ENCODE measurements at regions not wholly inside any gene's neighbourhood (a gene's known extent, or its start where the extent isn't known, plus 50 kb on each side); places are given as distances from the start of the nearest gene placed in this dataset.
"Not testable (repeated sequence)": the region's sequence is repeated elsewhere in the genome, so short reads cannot be mapped to it uniquely, and the experiment has no call there.

DNA sequence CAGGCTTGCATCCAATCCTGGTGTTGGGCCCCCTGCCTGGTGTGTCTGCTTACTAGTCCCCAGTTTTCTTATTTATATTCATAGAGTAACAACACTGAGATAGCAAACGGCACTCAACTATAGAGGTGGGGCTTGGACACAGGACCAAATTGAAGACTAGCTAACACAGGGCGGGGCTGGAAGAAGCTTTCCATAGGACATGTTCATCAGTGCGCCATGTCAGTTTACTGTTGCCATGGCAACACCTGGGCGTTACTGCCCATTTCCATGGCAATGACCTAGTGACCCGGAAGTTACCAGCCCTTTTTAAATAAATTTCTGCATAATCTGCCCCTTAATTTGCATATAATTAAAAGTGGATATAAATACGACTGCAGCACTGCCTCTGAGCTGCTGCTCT, 275.5 kb upstream of the TMEM132C start:
- no peak for DNase-seq

DNA sequence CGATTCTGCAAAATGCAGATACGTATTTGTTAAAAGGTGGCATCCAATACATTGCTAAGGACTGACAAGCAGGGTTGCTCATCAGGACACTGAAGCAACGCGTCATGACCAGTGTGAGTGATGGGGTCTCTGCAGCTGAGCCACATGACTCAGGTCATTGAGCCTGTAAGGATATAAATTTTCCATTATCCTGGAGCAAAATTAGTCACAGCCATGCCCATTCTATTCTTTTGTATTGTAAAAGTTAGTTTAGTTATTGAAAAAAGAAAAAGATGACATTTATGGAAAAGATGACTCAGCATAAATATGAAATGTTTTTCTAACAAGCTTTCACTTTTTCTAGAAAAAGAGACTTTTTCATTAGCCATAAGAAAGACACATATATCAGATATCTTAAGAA, 268.0 kb upstream of the TMEM132C start:
- DNase-seq: no peak

DNA sequence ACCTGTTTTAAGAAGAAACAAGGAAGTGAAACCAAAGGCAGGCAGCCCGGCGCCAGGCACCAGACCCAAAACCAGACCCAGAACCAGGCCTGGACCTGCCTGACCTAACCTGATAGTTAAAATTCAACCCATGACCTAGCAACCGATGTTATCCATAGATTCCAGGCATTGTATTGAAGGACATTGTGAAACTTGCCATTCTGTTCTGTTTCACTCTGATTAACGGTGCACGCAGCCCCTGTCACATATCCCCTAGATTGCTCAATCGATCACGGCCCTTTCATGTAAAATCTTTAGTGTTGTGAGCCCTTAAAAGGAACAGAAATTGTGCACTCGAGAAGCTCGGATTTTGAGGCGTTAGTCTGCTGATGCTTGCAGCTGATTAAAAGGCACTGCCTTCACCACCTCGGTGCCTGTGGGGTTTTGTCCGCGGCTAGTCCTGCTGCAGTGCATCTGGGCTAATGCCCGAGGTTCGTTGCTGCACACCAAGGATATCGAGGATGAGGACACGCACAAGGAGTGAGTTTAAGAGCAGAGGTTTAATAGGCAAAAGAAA, 262.5 kb upstream of the TMEM132C start:
- DNase-seq: no peak

DNA sequence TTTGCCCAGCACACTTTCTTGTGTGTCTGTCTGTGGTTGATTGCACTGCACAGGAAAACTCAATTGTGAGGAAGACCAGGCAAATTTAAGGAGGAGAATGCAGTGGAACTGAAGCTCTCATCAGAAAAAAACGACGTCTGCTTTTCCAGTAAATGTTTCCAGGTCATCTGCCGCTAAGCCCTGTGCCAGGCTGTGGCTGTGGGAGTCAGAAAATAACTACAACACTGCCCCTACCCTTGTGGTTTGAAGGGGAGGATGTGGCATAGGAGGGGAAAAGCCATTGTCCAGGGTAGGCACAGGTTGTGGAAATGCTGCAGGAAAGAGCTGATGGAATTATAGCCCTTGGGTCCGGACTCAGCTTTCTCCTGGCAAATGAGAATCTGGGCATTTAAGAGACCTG, 259.7 kb upstream of the TMEM132C start:
- DNase-seq: no peak

DNA sequence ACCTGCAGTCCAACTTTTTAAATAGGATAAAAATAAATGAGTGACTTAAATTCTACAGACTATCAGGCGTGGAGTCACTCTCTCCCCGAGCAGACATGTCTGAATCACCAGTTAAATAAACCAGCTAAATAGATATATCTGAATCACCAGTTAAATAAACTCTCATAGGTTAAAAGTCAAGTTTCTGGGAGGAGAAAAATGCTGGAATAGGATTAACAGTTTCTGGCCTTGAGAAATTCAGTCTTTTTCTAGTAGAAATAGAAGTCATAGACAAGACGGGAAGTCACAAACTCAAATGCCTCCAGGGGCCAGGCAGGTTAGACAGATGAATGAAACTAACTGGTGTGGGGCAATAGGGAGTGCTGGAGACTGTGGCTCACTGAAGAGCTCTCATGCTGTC, 258.6 kb upstream of the TMEM132C start:
- DNase-seq: no peak

DNA sequence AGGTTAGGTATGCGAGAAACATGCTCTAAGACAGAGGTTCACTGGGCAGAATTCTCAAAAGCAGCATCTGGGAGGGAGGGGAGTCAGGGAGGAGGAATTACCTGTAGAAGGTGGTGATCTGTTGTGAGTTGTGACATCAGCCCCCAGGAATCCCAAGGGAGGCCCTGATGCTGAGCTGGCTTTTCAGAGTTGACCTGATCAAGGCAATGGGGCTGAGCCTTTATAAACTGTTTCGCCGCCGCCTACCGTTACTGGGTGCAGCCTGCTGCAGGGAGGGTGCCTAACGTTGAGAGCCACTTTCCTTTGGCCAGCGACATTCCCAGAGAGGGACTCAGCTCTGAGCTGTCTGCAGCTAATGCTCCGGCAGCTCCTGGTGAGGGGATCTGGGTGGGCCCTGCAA, 257.9 kb upstream of the TMEM132C start:
- no peak for DNase-seq

DNA sequence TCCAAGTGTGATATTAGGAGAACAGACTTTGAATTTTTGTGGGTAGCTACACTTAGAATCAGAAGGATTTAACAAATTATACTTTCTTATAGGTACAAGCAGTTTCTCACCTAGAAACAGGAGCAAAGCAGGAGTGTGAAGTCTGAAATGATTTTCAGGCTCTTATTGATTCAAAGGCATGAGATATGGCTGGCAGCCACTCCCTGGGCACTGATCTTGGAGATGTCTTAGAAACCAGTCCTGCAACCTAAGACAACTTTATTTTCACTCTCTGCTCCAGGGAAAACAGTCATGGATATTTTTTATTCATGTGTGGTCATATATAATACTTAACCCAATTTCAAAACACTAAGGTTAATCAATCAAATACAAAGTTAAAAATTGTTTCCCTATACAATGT, 254.9 kb upstream of the TMEM132C start:
- no peak for DNase-seq

DNA sequence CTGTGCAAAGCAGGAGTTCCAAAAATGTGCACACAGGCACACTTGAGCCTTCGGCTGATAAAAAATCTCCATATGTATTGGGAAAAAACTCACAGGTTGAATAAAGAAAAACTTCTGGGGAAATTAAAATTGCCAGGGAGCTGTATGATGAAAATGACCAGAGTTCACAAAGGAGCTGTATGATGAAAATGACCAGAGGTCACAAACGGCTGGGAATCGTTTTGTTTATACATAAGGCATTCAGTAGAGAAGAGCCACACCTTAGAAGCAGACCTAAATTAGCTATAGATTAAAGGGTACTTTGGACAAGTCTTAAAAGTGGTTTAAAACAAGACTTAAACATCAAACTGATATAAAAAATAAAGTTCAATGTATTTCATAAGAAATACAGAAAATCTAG, 251.7 kb upstream of the TMEM132C start:
- no peak for DNase-seq

DNA sequence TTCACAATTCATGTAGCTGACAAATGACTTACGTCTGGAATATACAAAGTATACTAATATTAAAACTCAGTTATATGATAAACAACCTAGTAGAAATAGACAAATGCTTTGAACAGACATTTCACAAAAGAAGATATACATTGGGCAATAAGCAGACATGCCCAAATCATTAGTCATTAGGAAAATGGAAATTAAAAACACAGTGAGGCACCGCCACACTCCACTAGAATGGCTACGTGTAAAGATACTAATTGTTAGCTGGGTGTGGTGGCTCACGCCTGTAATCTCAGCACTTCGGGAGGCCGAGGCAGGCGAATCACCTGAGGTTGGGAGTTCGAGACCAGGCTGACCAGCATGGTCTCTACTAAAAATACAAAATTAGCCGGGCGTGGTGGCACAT, 248.9 kb upstream of the TMEM132C start:
- DNase-seq: no peak

DNA sequence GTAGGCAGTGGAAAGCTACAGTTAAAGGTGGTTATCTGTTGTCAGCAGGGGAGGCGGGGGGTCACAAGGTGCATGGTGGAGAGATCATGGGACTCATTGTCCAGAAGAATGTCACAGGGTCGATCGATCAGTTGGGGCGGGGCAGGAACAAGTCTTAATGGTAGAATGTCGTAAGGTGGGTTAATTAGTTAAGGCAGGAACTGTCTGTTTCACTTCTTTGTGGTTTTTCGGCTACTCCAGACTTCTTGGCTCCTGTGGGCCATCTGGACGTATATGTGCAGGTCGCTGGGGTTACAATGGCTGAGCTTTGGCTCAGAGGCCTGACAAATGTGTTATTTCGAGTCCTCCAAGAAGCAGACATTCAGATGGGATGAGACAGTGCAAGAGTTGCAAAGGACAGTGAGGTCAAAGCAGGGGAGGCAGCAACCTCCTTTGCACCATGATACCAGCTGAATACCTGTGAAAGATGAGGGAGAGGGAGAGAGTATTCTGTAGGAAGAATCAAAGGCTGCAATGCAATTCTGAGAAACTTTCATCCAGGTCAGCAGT, 246.9 kb upstream of the TMEM132C start:
- DNase-seq: no peak

DNA sequence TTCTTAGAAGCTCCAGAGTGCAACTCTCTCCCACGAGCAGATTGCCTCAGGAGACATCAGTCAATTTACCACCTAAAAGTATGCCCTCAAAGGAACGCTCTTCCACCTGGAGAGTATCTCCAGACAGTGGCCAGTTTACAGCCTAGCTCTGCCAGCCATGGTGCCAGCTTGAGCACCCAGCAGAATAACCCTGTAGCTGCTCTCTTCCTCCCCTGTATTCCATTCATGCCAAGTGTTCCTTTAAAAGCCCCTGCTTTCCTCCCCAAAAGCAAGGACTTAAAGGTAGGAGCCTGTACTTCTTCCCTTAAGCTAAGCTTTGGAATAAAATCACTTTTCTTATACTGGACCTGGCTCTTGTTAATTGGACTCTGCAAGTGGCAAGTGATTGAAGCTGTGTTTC, 245.4 kb upstream of the TMEM132C start:
- DNase-seq: no peak

DNA sequence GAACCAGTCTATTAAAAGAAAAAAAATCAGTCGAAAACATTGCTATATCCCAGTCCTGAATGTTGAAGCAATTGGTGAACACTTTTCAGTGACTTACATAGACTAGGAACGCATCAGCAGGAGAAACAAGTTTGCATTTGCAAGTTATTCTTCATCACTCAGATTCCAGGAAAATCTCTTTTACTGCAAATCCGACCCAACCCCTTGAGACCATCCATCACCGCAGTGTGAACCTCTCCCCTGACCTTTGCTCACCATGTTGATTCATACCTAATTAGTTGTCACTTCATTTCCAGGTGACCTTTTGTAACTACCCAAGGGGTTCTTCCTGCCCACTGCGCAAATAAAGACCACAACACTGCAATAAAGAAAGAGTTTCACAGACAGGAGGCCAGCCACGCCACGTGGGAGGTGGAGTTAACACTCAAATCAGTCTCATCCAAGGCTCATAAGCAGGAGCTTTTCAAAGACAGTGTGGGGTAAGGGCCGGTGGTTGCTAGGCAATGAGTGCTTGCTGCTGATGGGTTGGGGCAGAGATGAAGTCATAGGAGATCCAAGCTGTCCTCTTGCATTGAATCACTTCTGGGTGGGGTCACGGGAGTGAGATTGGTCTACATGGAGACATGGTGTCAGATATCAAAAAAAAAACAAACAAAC, 241.3 kb upstream of the TMEM132C start:
- DNase-seq: no peak

DNA sequence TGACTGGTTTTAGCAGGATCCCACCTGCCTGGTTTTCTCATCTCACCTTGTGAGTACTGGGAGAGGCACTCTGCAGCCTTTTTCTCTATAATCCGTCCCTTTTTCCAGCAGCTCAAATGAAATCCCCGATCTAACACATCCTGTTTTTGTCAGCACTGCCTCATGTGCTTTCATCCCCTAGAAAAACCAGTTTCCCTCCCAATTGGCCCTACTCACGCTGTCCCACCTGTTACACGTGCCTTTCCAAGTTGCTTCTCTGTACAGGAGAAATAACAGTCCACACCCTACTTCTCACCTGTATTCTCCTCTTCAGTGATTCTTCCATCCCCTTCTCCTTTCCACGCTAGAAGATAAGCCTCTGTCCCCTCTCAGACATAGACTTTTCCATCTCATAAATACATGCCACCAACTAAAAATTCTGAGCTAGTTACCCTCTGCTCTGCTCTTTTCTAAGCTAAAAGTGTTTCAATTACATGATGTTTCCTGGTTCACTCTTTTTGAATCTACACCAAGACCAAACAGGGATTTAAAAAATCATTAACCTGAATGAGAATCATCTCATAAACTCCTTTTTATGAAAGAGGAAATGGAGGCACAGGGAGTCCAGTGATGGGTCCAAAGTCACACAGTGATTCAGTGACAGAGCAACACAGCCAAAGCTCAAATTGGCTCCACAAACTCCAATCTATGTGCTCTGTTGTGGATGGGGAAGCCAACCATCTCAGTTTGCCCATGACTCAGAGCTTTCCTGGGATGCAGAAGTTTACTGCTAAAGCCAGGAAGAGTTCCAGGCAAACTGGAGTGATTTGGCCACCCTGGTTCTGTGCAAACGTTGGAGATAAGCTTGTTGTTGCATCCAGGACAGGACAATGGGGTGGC, 240.0 kb upstream of the TMEM132C start:
- no peak for DNase-seq

DNA sequence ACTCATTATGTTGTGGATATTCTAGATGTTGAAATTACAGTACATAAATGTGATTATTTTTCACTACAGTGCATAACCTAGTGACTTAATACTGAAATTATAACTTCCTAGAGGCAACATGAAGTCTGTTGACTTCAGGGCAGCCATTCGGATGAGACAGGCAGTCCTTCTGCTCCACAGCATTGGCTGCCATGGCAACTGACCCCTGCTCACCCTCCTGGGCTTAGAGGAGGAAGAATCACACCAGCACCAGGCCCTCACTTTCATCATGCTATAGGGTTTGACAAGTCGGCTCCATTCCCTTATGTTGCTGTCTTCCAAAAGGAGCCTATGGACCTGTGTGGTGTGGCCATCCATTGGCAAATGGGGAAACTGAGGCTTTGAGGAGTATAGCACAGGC, 233.5 kb upstream of the TMEM132C start:
- DNase-seq: no peak

DNA sequence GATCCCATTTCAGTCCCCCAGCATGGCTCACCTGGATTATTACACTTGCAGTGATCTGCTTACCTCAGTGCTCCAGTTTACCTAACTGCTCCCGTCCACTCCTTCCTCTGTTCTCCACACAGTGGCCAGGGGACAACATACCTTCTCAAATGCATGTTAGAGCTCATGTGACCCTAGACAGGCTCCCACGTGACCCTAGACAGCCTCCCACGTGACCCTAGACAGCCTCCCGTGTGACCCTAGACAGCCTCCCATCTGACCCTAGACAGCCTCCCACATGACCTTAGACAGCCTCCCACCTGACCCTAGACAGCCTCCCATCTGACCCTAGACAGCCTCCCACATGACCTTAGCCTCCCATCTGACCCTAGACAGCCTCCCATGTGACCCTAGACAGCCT, 226.0 kb upstream of the TMEM132C start:
- DNase-seq: no peak

DNA sequence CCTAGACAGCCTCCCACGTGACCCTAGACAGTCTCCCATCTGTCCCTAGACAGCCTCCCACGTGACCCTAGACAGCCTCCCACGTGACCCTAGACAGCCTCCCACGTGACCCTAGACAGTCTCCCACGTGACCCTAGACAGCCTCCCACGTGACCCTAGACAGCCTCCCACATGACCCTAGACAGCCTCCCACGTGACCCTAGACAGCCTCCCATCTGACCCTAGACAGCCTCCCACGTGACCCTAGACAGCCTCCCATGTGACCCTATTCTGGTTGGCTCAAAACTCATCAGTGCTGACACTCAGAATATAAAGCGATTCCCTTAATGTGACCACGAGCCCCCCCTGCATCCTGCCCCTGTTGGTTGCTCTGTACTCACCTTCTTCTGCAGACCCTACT, 224.7 kb upstream of the TMEM132C start:
- not testable (repeated sequence) for DNase-seq

DNA sequence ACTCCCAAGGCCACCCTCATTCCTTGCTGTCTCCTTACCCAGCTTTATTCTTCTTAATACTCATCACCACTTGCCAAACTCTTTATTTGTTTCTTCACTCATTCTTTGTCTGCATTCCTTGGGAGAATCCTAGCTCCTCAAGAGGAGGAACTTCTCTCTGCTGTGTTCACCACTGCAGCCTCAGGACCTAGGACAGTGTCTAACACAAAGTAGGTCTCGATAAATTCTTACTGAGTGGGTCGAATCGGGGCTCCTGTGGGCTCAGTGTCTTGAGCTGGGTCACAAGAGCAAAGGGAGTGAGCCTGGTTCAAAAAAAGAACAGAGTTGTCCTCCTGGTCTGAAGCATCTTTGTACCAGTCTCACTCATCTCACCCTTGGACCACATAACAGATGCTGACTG, 224.1 kb upstream of the TMEM132C start:
- DNase-seq: no peak

DNA sequence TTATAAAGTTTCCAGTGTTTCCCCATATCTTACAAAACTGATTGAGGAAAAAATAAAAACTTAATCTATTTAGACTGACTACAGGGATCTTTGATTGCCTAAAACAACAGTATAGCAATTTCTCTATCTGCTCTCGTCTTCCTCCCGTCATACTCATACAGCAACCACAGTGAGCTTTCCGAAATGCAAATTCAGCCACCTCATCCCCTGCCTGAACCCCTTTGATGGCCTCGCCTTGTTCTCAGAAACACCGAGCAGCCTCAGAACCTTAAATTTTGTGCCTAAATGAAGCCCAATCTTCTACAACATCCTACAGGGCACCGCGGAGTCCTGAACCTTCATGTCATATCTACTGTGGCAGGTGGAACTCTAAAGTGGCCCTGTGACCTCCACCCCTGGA, 223.7 kb upstream of the TMEM132C start:
- DNase-seq: no peak

DNA sequence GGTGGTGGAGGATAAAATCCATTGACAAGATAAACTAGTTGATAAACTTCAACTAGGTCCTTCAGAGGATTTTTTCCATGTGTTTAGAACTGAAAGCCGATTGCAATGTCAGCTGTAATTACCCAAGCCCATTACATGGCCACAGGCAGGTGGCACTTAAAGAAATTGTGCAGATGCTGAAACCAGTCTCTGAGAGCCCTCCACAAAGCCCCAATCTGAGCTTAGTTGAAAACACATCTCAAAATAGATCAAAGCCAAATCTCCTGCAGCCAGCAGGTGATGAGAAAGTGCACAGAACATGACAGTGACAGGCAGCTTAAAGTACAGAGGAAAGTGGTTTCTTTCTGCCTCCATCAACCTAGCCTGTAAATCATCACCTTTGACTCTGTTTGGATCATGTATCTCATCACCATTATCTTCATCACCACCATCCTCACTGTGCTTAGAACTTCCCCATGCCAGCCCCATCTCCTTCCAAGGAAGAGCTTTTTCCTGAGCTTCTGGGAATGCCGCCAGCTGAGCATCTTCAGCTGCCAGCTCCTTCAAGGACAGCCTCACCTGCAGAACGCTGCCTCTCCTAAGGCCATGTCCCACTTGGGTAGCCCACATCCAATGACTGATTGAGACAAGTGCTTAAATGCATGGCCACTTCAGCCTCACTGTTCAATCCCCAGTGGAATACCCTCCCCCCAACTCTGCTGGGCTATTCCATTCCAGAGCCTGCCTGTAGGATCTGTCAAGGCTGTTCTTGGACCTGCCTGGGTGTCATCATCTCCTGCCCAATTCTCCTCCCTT, 219.5 kb upstream of the TMEM132C start:
- DNase-seq: no peak

DNA sequence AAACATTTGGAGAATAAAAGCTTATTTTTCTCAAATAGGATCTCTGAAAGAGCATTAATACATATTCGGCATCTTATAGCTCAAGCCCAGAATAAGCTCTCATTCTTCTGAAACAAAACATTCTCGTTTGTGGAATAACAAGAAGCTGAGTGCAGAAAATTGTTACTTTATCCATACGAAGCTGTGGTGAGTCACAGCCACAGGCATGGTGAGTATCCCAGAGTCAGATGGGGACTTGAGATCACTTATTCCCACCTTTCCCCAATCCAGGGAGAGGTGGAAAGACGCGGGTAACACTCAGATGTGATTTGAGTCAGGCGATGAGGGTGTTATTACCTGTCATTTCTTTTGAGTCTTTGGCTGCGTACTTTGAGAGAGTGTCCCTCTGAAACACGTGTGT, 214.6 kb upstream of the TMEM132C start:
- no peak for DNase-seq

DNA sequence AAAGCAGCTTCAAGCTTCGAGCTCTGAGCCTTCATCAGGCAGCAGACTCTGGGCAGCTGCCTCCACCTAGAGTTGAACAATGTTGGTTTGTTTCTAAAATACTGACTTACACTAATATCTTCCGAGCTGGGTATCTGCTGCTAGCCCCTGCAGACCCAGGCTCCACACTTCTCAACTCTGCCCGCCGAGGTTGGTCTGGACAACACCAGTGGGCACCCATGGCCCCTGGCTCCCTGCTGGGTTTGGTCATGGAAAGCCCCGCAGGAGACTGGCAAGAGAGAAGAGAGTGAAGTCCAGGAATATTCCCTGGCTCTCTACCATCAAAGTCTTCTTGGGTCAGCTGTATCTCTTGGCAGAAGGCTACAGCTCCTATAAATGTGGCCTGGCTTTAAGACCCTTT, 214.2 kb upstream of the TMEM132C start:
- DNase-seq: no peak

DNA sequence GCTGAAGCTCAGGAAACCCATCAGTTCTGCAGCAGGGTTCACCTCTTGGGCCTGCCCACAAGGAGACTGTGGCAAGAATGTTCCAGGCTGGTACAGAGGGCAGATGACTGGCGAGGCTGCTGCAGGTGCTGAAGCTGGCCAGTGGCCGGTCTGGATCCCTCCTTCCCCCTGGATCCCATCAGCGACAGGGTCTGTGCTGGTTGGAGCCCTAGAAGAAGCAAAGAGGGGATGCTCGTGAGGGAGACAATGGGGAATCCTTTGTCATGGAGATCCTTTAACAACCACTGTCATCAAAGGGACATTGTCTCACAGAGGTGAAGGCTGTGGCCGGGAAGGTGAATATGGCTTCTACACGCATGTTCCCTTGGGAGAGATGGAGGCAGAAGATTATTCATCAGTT, 211.4 kb upstream of the TMEM132C start:
- no peak for DNase-seq

DNA sequence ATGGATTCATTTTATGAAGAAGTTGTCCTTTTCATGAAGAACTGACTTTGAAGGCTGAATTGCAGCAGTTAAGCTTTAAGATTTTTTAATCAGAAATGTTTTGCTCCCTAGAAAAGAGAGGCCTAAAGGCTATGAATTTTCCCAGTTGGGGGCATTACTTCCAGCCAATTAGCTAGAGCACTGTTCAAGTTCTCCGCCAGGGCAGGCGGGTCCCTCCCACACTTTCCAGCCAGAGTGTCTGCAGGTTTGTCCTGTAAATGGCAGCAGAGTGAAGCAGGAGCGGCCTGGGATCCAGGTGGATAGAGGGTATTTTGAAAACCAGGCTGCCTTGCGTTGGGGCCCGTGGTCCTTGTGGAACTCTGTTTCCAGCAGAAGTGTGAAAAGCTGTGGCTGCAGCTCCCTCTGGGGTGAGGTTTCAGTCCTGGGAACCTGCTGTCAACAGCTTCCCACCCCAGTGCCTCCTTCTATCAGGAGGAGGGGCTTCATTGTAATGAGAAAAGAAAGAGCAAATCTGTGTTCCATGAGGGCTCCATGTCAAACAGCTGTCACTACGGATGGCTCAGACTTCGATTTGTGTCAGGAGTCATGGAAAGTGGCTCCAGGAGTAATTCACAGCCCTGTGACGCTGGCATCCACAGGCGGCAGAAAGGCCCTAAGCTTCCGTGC, 210.7 kb upstream of the TMEM132C start:
- no peak for DNase-seq
